ENCODE measurements at regions not wholly inside any gene's neighbourhood (a gene's known extent, or its start where the extent isn't known, plus 50 kb on each side); places are given as distances from the start of the nearest gene placed in this dataset.

GRCh38 chr15:26144836-26145235 is 281.7 kb upstream of the ATP10A start:
- TF ChIP-seq CTCF (IDR thresholded peaks at IDR 0.05; ENCODE audit: low read depth, low read length) (no peak), EZH2phosphoT487 (IDR thresholded peaks at IDR 0.05; ENCODE audit: low read depth) (no peak)

Data from OCI-LY3 (cell line).